ENCODE measurements at regions not wholly inside any gene's neighbourhood (a gene's known extent, or its start where the extent isn't known, plus 50 kb on each side); places are given as distances from the start of the nearest gene placed in this dataset.
A peak's percentile ranks its signal among the peaks of the same experiment; 100 is the strongest.

DNA sequence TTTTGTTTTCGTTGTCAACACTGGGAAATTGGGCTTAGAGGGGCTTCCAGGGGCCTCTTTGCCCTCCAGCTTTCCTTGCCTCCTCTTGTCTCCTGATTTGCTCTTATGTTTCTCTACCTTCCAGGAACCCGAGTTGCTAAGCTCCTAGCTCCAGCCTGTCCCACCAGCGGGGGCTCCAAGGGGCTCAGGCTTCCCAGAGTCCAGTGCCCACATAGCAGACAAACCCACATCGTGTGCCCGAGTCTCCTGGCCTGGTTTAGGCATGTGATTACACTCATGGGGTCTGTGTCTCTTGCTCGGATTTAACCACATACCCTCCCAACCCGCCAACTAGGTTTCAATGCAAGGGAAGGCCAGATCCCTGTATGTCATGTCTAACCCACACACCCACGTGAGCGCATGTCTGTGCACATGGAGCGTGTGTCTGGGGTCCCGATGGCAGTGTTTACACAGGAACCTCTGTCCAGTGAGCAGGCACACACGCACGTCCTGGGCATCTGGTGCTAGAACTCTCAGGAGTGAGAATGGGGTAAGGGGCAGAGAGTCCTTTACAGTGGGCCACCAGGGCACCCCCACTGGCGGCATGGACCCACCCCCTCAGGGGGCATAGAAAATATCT lies 76.1 kb upstream of the MED9 start:
- TF ChIP-seq, protein P1, sequence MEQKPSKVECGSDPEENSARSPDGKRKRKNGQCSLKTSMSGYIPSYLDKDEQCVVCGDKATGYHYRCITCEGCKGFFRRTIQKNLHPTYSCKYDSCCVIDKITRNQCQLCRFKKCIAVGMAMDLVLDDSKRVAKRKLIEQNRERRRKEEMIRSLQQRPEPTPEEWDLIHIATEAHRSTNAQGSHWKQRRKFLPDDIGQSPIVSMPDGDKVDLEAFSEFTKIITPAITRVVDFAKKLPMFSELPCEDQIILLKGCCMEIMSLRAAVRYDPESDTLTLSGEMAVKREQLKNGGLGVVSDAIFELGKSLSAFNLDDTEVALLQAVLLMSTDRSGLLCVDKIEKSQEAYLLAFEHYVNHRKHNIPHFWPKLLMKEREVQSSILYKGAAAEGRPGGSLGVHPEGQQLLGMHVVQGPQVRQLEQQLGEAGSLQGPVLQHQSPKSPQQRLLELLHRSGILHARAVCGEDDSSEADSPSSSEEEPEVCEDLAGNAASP (IDR thresholded peaks at IDR 0.05), result no peak
- TF ChIP-seq ZNF586 (CRISPR knock-in tag; conservative IDR thresholded peaks at IDR 0.05), result no peak
- no peak for TF ChIP-seq RB1 (IDR thresholded peaks at IDR 0.05; ENCODE audit: low read depth)
- TF ChIP-seq NEUROD1 (IDR thresholded peaks at IDR 0.05; ENCODE audit: borderline replicate concordance, low read depth, low read length, partially characterized antibody), result no peak
- TF ChIP-seq, protein P2, sequence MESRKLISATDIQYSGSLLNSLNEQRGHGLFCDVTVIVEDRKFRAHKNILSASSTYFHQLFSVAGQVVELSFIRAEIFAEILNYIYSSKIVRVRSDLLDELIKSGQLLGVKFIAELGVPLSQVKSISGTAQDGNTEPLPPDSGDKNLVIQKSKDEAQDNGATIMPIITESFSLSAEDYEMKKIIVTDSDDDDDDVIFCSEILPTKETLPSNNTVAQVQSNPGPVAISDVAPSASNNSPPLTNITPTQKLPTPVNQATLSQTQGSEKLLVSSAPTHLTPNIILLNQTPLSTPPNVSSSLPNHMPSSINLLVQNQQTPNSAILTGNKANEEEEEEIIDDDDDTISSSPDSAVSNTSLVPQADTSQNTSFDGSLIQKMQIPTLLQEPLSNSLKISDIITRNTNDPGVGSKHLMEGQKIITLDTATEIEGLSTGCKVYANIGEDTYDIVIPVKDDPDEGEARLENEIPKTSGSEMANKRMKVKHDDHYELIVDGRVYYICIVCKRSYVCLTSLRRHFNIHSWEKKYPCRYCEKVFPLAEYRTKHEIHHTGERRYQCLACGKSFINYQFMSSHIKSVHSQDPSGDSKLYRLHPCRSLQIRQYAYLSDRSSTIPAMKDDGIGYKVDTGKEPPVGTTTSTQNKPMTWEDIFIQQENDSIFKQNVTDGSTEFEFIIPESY (CRISPR knock-in tag; IDR thresholded peaks at IDR 0.05), result no peak
- TF ChIP-seq, protein P3, sequence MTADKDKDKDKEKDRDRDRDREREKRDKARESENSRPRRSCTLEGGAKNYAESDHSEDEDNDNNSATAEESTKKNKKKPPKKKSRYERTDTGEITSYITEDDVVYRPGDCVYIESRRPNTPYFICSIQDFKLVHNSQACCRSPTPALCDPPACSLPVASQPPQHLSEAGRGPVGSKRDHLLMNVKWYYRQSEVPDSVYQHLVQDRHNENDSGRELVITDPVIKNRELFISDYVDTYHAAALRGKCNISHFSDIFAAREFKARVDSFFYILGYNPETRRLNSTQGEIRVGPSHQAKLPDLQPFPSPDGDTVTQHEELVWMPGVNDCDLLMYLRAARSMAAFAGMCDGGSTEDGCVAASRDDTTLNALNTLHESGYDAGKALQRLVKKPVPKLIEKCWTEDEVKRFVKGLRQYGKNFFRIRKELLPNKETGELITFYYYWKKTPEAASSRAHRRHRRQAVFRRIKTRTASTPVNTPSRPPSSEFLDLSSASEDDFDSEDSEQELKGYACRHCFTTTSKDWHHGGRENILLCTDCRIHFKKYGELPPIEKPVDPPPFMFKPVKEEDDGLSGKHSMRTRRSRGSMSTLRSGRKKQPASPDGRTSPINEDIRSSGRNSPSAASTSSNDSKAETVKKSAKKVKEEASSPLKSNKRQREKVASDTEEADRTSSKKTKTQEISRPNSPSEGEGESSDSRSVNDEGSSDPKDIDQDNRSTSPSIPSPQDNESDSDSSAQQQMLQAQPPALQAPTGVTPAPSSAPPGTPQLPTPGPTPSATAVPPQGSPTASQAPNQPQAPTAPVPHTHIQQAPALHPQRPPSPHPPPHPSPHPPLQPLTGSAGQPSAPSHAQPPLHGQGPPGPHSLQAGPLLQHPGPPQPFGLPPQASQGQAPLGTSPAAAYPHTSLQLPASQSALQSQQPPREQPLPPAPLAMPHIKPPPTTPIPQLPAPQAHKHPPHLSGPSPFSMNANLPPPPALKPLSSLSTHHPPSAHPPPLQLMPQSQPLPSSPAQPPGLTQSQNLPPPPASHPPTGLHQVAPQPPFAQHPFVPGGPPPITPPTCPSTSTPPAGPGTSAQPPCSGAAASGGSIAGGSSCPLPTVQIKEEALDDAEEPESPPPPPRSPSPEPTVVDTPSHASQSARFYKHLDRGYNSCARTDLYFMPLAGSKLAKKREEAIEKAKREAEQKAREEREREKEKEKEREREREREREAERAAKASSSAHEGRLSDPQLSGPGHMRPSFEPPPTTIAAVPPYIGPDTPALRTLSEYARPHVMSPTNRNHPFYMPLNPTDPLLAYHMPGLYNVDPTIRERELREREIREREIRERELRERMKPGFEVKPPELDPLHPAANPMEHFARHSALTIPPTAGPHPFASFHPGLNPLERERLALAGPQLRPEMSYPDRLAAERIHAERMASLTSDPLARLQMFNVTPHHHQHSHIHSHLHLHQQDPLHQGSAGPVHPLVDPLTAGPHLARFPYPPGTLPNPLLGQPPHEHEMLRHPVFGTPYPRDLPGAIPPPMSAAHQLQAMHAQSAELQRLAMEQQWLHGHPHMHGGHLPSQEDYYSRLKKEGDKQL (CRISPR knock-in tag; IDR thresholded peaks at IDR 0.05; ENCODE audit: borderline replicate concordance), result no peak
- no peak for TF ChIP-seq ZBTB7A (IDR thresholded peaks at IDR 0.05; ENCODE audit: borderline replicate concordance, control insufficient read depth, low read depth, low read length)
- no peak for TF ChIP-seq CHCHD3 (CRISPR knock-in tag; IDR thresholded peaks at IDR 0.05)
- TF ChIP-seq, protein P4, sequence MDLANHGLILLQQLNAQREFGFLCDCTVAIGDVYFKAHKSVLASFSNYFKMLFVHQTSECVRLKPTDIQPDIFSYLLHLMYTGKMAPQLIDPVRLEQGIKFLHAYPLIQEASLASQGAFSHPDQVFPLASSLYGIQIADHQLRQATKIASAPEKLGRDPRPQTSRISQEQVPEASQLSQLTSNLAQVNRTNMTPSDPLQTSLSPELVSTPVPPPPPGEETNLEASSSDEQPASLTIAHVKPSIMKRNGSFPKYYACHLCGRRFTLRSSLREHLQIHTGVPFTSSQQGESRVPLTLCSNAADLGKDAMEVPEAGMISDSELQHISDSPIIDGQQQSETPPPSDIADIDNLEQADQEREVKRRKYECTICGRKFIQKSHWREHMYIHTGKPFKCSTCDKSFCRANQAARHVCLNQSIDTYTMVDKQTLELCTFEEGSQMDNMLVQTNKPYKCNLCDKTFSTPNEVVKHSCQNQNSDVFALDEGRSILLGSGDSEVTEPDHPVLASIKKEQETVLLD (IDR thresholded peaks at IDR 0.05), result no peak
- TF ChIP-seq, protein P5, sequence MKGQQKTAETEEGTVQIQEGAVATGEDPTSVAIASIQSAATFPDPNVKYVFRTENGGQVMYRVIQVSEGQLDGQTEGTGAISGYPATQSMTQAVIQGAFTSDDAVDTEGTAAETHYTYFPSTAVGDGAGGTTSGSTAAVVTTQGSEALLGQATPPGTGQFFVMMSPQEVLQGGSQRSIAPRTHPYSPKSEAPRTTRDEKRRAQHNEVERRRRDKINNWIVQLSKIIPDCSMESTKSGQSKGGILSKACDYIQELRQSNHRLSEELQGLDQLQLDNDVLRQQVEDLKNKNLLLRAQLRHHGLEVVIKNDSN (CRISPR knock-in tag; IDR thresholded peaks at IDR 0.05), result no peak
- Histone ChIP-seq H4K20me1 (replicated peaks; ENCODE audit: control insufficient read depth, insufficient read depth, low read length) (no peaks in the 10 kb centered on the region), H3K9ac (ENCODE audit: insufficient read depth in 1 of 2, low read depth in 2 of 2, low read length in 2 of 2) (no peak overlapping the region), H2AFZ (ENCODE audit: low read depth, low read length) (peak overlapping the region; percentile 32; the same call in 1 of the 2 replicates), H3K4me3 (no peak overlapping the region), H3K27me3 (ENCODE audit: control insufficient read depth in 2 of 2, insufficient read depth in 2 of 2, low read length in 2 of 2) (peaks cover 16 to 74% of the 10 kb centered on the region in 2 experiments), H3K36me3 (ENCODE audit: control insufficient read depth, insufficient read depth, low read length) (no peaks in the 10 kb centered on the region), H3K27ac (ENCODE audit: extremely low read depth, low read depth, low read length) (no peak overlapping the region), H3K4me2 (ENCODE audit: insufficient read depth, low read length) (no peak overlapping the region), H3K9me3 (replicated peaks; ENCODE audit: control insufficient read depth, insufficient read depth, low read depth, low read length) (no peaks in the 10 kb centered on the region), H3K9me1 (ENCODE audit: control insufficient read depth, insufficient read depth, low read length) (no peaks in the 10 kb centered on the region), H3K79me2 (ENCODE audit: control insufficient read depth, insufficient read depth, low read length) (no peaks in the 10 kb centered on the region), H3K4me1 (replicated peaks in 1 of 2; ENCODE audit: control insufficient read depth in 2 of 2, insufficient read depth in 2 of 2, low read length in 2 of 2) (no peaks in the 10 kb centered on the region; a peak in 3 of 5 replicates)
- DNase-seq (ENCODE audit: extremely low read depth in 1 of 4, low spot score in 3 of 4) (no peak), FAIRE-seq (no peak), ATAC-seq (no peak; the same call in 2 of the 3 replicates)
- POLR2A ChIA-PET, result no interaction called here
- WGBS (ENCODE audit: insufficient coverage, low coverage, missing lambda C conversion rate), result 15% methylated on average over 14 of the region's 14 CpGs
- CTCF ChIA-PET (ENCODE audit: low intra/inter-chr PET ratio), result interaction anchor here (0.6 kb wide), 1 partner anchor 45 kb away, joined by 4 read pairs; no protein-coding TSS in a partner anchor
- intact Hi-C loops (cut with micrococcal nuclease) (loop anchor here (1.0 to 5.0 kb wide), 2 partner anchors 16 to 43 kb away; no protein-coding TSS in a partner anchor), in situ Hi-C loops (cut with MboI) (no loop called here)
- BruUV-seq (replicated peaks), result no TSS peak
